ENCODE measurements at regions not wholly inside any gene's neighbourhood (a gene's known extent, or its start where the extent isn't known, plus 50 kb on each side); places are given as distances from the start of the nearest gene placed in this dataset.
A peak's percentile ranks its signal among the peaks of the same experiment; 100 is the strongest.

DNA sequence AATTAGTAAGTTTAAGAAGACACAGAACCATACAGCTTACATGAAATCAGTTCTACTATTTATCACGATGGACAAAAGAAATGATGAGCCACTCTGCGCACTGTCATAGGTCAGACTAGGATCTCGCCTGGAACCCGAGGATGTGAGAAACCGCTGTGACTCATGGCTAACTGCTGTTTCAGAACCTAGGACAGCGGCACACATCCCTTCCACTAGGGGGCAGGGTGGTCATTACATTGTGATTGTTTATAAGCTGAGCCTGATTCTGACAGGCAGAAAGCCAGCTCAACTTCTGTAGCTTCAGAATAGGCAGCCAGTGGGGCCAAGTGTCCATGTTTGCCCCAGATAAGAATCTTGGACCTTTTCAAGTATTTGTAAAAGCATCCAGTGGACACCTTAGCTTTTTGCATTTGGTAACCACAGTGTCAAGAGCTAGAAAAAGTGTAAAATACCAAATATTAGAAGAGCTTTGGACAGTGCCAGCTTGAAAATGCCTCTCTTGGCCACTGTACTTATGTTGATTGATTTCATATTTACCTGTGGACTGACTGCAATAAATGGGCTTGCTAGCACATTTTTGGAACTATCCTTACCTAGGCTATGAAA lies 115.8 kb downstream of the KBTBD8 start (continued):
- no peak for TF ChIP-seq GTF2F1 (IDR thresholded peaks at IDR 0.05; ENCODE audit: low read depth, low read length)
- peak; percentile 43; the same call in 1 of the 2 replicates for TF ChIP-seq HCFC1 (IDR thresholded peaks at IDR 0.05; ENCODE audit: low read depth, low read length)
- TF ChIP-seq SMAD4 (CRISPR knock-in tag; conservative IDR thresholded peaks at IDR 0.05): 0 out of 2 replicates have a peak, but pooled peaks have one; percentile 39
- TF ChIP-seq COPS2 (conservative IDR thresholded peaks at IDR 0.05): no peak
- TF ChIP-seq, protein P1, sequence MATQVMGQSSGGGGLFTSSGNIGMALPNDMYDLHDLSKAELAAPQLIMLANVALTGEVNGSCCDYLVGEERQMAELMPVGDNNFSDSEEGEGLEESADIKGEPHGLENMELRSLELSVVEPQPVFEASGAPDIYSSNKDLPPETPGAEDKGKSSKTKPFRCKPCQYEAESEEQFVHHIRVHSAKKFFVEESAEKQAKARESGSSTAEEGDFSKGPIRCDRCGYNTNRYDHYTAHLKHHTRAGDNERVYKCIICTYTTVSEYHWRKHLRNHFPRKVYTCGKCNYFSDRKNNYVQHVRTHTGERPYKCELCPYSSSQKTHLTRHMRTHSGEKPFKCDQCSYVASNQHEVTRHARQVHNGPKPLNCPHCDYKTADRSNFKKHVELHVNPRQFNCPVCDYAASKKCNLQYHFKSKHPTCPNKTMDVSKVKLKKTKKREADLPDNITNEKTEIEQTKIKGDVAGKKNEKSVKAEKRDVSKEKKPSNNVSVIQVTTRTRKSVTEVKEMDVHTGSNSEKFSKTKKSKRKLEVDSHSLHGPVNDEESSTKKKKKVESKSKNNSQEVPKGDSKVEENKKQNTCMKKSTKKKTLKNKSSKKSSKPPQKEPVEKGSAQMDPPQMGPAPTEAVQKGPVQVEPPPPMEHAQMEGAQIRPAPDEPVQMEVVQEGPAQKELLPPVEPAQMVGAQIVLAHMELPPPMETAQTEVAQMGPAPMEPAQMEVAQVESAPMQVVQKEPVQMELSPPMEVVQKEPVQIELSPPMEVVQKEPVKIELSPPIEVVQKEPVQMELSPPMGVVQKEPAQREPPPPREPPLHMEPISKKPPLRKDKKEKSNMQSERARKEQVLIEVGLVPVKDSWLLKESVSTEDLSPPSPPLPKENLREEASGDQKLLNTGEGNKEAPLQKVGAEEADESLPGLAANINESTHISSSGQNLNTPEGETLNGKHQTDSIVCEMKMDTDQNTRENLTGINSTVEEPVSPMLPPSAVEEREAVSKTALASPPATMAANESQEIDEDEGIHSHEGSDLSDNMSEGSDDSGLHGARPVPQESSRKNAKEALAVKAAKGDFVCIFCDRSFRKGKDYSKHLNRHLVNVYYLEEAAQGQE (IDR thresholded peaks at IDR 0.05; ENCODE audit: borderline replicate concordance): peak; percentile 100
- TF ChIP-seq, protein P1 (CRISPR knock-in tag; IDR thresholded peaks at IDR 0.05; ENCODE audit: low read depth): peak; percentile 98
- no peak for TF ChIP-seq BRCA1 (IDR thresholded peaks at IDR 0.05)
- TF ChIP-seq BRCA1 (CRISPR knock-in tag; IDR thresholded peaks at IDR 0.05): no peak
- TF ChIP-seq, protein P2, sequence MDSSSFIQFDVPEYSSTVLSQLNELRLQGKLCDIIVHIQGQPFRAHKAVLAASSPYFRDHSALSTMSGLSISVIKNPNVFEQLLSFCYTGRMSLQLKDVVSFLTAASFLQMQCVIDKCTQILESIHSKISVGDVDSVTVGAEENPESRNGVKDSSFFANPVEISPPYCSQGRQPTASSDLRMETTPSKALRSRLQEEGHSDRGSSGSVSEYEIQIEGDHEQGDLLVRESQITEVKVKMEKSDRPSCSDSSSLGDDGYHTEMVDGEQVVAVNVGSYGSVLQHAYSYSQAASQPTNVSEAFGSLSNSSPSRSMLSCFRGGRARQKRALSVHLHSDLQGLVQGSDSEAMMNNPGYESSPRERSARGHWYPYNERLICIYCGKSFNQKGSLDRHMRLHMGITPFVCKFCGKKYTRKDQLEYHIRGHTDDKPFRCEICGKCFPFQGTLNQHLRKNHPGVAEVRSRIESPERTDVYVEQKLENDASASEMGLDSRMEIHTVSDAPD (CRISPR knock-in tag; IDR thresholded peaks at IDR 0.05): no peak
- TF ChIP-seq, protein P3, sequence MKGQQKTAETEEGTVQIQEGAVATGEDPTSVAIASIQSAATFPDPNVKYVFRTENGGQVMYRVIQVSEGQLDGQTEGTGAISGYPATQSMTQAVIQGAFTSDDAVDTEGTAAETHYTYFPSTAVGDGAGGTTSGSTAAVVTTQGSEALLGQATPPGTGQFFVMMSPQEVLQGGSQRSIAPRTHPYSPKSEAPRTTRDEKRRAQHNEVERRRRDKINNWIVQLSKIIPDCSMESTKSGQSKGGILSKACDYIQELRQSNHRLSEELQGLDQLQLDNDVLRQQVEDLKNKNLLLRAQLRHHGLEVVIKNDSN (CRISPR knock-in tag; IDR thresholded peaks at IDR 0.05): no peak
- TF ChIP-seq ZC3H11A (IDR thresholded peaks at IDR 0.05; ENCODE audit: low read depth, low read length): 0 out of 2 replicates have a peak, but pooled peaks have one; percentile 38
- TF ChIP-seq, protein P4, sequence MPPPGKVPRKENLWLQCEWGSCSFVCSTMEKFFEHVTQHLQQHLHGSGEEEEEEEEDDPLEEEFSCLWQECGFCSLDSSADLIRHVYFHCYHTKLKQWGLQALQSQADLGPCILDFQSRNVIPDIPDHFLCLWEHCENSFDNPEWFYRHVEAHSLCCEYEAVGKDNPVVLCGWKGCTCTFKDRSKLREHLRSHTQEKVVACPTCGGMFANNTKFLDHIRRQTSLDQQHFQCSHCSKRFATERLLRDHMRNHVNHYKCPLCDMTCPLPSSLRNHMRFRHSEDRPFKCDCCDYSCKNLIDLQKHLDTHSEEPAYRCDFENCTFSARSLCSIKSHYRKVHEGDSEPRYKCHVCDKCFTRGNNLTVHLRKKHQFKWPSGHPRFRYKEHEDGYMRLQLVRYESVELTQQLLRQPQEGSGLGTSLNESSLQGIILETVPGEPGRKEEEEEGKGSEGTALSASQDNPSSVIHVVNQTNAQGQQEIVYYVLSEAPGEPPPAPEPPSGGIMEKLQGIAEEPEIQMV (tag; conservative IDR thresholded peaks at IDR 0.05; ENCODE audit: low read depth): no peak
- no peak for TF ChIP-seq PHB2 (IDR thresholded peaks at IDR 0.05; ENCODE audit: low read depth)
- TF ChIP-seq TRIM28 (IDR thresholded peaks at IDR 0.05): no peak
- no peak for TF ChIP-seq NFXL1 (CRISPR knock-in tag; IDR thresholded peaks at IDR 0.05)
- no peak for TF ChIP-seq L3MBTL2 (IDR thresholded peaks at IDR 0.05)
- TF ChIP-seq, protein P5, sequence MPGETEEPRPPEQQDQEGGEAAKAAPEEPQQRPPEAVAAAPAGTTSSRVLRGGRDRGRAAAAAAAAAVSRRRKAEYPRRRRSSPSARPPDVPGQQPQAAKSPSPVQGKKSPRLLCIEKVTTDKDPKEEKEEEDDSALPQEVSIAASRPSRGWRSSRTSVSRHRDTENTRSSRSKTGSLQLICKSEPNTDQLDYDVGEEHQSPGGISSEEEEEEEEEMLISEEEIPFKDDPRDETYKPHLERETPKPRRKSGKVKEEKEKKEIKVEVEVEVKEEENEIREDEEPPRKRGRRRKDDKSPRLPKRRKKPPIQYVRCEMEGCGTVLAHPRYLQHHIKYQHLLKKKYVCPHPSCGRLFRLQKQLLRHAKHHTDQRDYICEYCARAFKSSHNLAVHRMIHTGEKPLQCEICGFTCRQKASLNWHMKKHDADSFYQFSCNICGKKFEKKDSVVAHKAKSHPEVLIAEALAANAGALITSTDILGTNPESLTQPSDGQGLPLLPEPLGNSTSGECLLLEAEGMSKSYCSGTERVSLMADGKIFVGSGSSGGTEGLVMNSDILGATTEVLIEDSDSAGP (CRISPR knock-in tag; IDR thresholded peaks at IDR 0.05): no peak
